ENCODE measurements at regions not wholly inside any gene's neighbourhood (a gene's known extent, or its start where the extent isn't known, plus 50 kb on each side); places are given as distances from the start of the nearest gene placed in this dataset.

DNA sequence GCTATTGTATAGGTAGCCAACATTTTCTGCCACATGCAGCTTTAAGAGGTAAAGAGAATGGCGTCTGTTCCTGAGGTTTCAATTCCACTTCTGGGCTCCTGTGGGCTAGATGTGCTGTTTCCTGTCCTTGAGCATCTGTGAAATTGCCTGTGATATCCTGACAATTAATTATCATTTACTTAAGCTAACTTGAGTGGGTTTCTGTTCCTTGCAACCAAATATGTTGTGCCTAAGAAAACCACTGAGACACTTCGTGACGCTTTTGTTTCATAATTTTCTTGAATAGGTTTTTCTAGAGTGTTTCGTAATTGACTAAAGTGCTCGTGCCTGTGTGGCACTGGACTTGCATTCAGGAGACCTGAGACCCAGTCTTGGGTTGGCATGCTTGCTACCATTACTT lies 127.3 kb upstream of the POU3F1 start:
- DNase-seq (ENCODE audit: extremely low read depth, low read depth): no peak
- H3K4me3 ChIP-seq (replicated peaks; ENCODE audit: low read depth, low read length): no peak overlapping the region
- no peak for TF ChIP-seq CTCF (IDR thresholded peaks at IDR 0.05; ENCODE audit: low read depth, low read length, missing control alignments)

DNA sequence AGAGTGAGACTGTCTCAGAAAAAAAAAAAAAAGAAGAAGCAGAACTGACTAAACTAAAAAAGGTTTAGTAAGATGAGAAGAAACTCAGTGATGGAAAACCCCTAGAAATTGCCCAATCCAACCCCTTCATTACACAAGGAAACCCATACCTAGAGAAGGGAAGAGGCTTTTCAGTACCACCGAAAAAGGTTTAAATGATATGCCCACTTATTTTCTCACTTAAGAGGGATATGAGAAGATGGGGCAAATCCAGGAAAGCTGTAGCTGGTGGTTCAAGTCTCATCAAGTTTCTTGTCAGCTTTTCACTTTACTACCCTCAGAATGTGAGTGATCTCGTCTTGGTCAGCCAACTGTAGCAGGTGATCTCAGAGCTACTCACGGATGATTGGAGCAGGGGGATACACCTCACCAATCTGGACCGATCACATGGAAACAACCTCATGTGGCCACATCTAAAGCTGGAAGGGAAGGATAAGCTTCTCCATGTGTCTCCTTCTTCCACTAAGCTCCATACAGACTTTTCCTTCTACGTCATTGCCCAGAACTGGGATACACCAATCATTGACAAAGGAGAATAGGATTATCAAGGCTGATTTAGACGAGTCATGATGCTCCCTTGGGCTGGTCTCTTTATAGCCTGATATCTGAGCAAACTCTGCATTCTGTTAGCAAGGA lies 126.7 kb upstream of the POU3F1 start:
- no peak for DNase-seq (ENCODE audit: extremely low read depth, low read depth)

GRCh38 chr1:38169121-38169520 lies 122.5 kb upstream of the POU3F1 start:
- H3K4me3 ChIP-seq (replicated peaks; ENCODE audit: low read depth, low read length): no peak overlapping the region
- TF ChIP-seq CTCF (IDR thresholded peaks at IDR 0.05; ENCODE audit: low read depth, low read length, missing control alignments): no peak
- no peak for DNase-seq (ENCODE audit: extremely low read depth, low read depth)

More for the DNA sequence above, 126.7 kb upstream of the POU3F1 start:
- TF ChIP-seq CTCF (IDR thresholded peaks at IDR 0.05; ENCODE audit: low read depth, low read length, missing control alignments): no peak
- H3K4me3 ChIP-seq (replicated peaks; ENCODE audit: low read depth, low read length): no peak overlapping the region

DNA sequence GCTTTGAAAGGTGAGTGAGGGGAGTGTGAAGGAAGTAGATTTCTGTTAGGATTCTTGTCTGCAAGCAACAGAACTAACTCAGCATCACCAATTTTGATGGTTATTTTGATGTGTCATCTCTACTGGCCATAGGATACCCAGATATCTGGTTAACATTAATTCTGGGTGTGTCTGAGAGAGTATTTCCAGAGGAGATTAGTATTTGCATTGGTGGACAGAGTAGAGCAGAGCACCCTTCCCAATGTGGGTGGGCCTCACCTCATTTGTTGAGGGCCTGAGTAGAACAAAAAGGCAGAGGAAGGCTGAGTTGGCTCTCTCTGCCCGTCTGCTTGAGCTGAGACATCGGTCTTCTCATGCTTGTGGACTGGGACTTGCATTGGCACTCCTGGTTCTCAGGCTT lies 121.8 kb upstream of the POU3F1 start:
- TF ChIP-seq CTCF (IDR thresholded peaks at IDR 0.05; ENCODE audit: low read depth, low read length, missing control alignments): no peak
- DNase-seq (ENCODE audit: extremely low read depth, low read depth): no peak
- H3K4me3 ChIP-seq (replicated peaks; ENCODE audit: low read depth, low read length): no peak overlapping the region

DNA sequence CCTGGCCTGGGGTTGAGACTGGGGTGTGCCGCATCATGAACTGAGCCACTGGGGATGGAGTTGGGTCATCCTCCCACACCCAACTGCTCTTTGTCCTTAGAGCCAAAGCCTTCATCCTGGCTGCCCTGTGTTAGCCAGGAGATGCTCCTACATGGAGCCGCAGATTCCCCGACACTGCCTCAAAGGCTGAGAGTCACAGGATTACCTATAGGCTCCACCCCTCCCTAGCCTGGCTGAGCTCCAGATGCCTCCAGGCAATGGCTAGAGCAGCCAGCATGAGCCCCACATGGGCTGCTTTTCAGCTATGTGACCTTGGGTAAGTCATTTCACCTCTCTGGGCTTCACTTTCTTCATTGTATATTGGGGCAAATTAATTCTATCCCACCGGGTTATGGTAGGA lies 119.9 kb upstream of the POU3F1 start:
- no peak for DNase-seq (ENCODE audit: extremely low read depth, low read depth)
- no peak for TF ChIP-seq CTCF (IDR thresholded peaks at IDR 0.05; ENCODE audit: low read depth, low read length, missing control alignments)
- no peak overlapping the region for H3K4me3 ChIP-seq (replicated peaks; ENCODE audit: low read depth, low read length)

- no peak for TF ChIP-seq CTCF (IDR thresholded peaks at IDR 0.05; ENCODE audit: low read depth, low read length, missing control alignments)
- DNase-seq (ENCODE audit: extremely low read depth, low read depth): no peak
- H3K4me3 ChIP-seq (replicated peaks; ENCODE audit: low read depth, low read length): no peak overlapping the region
These were observed 107.3 kb upstream of the POU3F1 start for GRCh38 chr1:38153778-38154470.
